OCI-LY1 (cell line): ENCODE measurements at regions not wholly inside any gene's neighbourhood (a gene's known extent, or its start where the extent isn't known, plus 50 kb on each side); places are given as distances from the start of the nearest gene placed in this dataset.

ENCODE experiments used
- H2AFZ ChIP-seq: fragments of 200-600 bp; sonication (generic), shearing (Covaris generic); 2 replicates; pipeline ENCODE4 v1.6.0; 2014; ENCODE audit warnings: antibody characterized with exemption, mild to moderate bottlenecking, low read length
- H3F3A ChIP-seq: fragments of 200-600 bp; sonication (generic), shearing (Covaris generic); 2 replicates; pipeline ENCODE4 v1.6.0; 2014; ENCODE audit warnings: mild to moderate bottlenecking, antibody characterized with exemption, low read length, moderate library complexity; ENCODE audit not compliant: insufficient read depth
- H3K27ac ChIP-seq: fragments of 200-600 bp; sonication (generic); 2 replicates; pipeline ENCODE4 v1.5.1; 2014; ENCODE audit warnings: low read length, mixed run types, mild to moderate bottlenecking, low read depth; ENCODE audit not compliant: poor library complexity, severe bottlenecking
- H3K27me3 ChIP-seq: fragments of 200-600 bp; sonication (generic); 2 replicates; pipeline ENCODE4 v1.6.0; 2014; ENCODE audit warnings: antibody characterized with exemption, mild to moderate bottlenecking, low read length, moderate library complexity; ENCODE audit not compliant: insufficient read depth
- H3K36me3 ChIP-seq: fragments of 200-600 bp; sonication (generic); 2 replicates; pipeline ENCODE4 v1.6.1; 2014; ENCODE audit warnings: mild to moderate bottlenecking, antibody characterized with exemption, low read length, moderate library complexity, mixed read lengths; ENCODE audit not compliant: insufficient read depth
- H3K4me1 ChIP-seq: fragments of 200-600 bp; sonication (generic); 2 replicates; pipeline ENCODE4 v1.5.1; 2014; ENCODE audit warnings: mild to moderate bottlenecking, low read length, moderate library complexity; ENCODE audit not compliant: insufficient read depth, severe bottlenecking
- H3K4me2 ChIP-seq: fragments of 200-600 bp; sonication (generic), shearing (Covaris generic); 2 replicates; pipeline ENCODE4 v1.6.1; 2014; ENCODE audit warnings: low read length
- H3K4me3 ChIP-seq: fragments of 200-600 bp; sonication (generic); 2 replicates; pipeline ENCODE4 v1.5.1; 2014; ENCODE audit warnings: low read length, low read depth, mild to moderate bottlenecking, mixed read lengths; ENCODE audit not compliant: poor library complexity, severe bottlenecking
- H3K79me2 ChIP-seq: fragments of 200-600 bp; shearing (Covaris generic); 2 replicates; pipeline ENCODE4 v1.6.1; 2016; ENCODE audit warnings: mixed run types, low read length, mixed read lengths; ENCODE audit not compliant: insufficient read depth
- H3K9ac ChIP-seq: fragments of 200-600 bp; sonication (generic), shearing (Covaris generic); 2 replicates; pipeline ENCODE4 v1.6.1; 2014; ENCODE audit warnings: mild to moderate bottlenecking, low read length, mixed read lengths
- H3K9me2 ChIP-seq: fragments of 200-600 bp; sonication (generic), shearing (Covaris generic); 2 replicates; pipeline ENCODE4 v1.6.1; 2014; ENCODE audit warnings: low read depth, mild to moderate bottlenecking, low read length, mixed read lengths
- H3K9me3 ChIP-seq: fragments of 200-600 bp; shearing (Covaris generic); 2 replicates; pipeline ENCODE4 v1.6.1; 2014; ENCODE audit warnings: low read length, mixed read lengths
- H4K20me1 ChIP-seq: fragments of 200-600 bp; sonication (generic), shearing (Covaris generic); 2 replicates; pipeline ENCODE4 v1.6.0; 2016; ENCODE audit warnings: mild to moderate bottlenecking, low read length; ENCODE audit not compliant: insufficient read depth
- EZH2 ChIP-seq: fragments of 200-600 bp; sonication (generic), shearing (Covaris generic); IDR thresholded peaks from 2 replicates; pipeline ENCODE4 v1.8.0; 2017; ENCODE audit warnings: borderline replicate concordance, mixed run types, mild to moderate bottlenecking, antibody characterized with exemption, low read length, moderate library complexity, mixed read lengths
- TF ChIP-seq, protein P1 (sequence below): fragments of 200-600 bp; sonication (generic), shearing (Covaris generic); IDR thresholded peaks from 2 replicates; pipeline ENCODE4 v1.5.1; 2017; ENCODE audit warnings: mild to moderate bottlenecking, antibody characterized with exemption, low read length, moderate library complexity, mixed read lengths

DNA sequence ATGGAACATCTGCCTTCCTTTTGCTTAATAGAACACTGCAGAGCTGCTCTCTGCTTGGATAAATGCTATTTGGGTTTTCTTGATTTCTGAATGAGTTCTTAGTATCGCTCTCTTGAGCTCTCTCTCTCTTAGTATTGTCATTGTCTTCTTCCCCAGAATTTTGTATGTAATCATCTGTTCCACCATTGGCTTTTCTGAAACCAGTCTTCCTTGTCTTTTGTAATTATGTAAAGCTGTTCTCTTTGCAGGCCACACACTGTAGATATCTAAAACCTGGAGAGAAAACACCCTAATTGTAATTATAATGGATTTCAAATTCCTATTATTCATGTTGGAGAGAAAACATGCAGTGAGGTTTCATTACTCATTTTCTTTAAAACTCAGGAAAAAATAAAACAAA is 333.1 kb upstream of the CHAC2 start:
- no peaks in the 10 kb centered on the region for H3K9me2 ChIP-seq
- H3K27me3 ChIP-seq, result no peaks in the 10 kb centered on the region
- no peak overlapping the region for H3K27ac ChIP-seq
- no peaks in the 10 kb centered on the region for H4K20me1 ChIP-seq
- TF ChIP-seq EZH2, result no peak
- TF ChIP-seq, protein P1, sequence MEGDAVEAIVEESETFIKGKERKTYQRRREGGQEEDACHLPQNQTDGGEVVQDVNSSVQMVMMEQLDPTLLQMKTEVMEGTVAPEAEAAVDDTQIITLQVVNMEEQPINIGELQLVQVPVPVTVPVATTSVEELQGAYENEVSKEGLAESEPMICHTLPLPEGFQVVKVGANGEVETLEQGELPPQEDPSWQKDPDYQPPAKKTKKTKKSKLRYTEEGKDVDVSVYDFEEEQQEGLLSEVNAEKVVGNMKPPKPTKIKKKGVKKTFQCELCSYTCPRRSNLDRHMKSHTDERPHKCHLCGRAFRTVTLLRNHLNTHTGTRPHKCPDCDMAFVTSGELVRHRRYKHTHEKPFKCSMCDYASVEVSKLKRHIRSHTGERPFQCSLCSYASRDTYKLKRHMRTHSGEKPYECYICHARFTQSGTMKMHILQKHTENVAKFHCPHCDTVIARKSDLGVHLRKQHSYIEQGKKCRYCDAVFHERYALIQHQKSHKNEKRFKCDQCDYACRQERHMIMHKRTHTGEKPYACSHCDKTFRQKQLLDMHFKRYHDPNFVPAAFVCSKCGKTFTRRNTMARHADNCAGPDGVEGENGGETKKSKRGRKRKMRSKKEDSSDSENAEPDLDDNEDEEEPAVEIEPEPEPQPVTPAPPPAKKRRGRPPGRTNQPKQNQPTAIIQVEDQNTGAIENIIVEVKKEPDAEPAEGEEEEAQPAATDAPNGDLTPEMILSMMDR, result no peak
- no peak overlapping the region for H3K4me3 ChIP-seq
- no peak overlapping the region for H3K4me2 ChIP-seq
- H3F3A ChIP-seq, result no peaks in the 10 kb centered on the region
- H3K9me3 ChIP-seq, result no peaks in the 10 kb centered on the region
- no peaks in the 10 kb centered on the region for H3K36me3 ChIP-seq
- no peaks in the 10 kb centered on the region for H3K79me2 ChIP-seq
- H3K4me1 ChIP-seq, result no peaks in the 10 kb centered on the region
- H2AFZ ChIP-seq, result no peak overlapping the region
- no peak overlapping the region for H3K9ac ChIP-seq

DNA sequence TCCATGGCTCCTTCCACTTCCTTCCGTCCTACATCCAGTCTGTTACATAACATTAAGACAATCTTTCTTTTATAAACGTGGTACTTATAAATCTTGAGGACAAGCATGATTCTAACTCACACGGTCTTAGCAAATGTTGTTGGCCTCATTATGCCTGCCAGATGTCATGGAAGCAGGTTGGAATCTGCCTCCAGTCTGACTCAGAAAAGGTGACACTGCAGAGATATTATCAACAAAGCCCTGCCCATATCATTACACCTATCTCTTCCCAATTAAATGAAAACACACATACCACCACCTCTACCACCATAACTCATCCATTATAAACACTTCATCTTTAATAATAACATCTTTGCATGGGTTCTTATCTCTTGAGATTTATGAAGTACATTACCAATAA is 334.7 kb upstream of the CHAC2 start:
- Histone ChIP-seq H3K9me3 (no peaks in the 10 kb centered on the region), H2AFZ (no peak overlapping the region), H3K4me1 (no peaks in the 10 kb centered on the region), H3K79me2 (no peaks in the 10 kb centered on the region), H4K20me1 (no peaks in the 10 kb centered on the region), H3F3A (no peaks in the 10 kb centered on the region), H3K27me3 (no peaks in the 10 kb centered on the region), H3K4me3 (no peak overlapping the region), H3K27ac (no peak overlapping the region), H3K4me2 (no peak overlapping the region), H3K9me2 (no peaks in the 10 kb centered on the region), H3K9ac (no peak overlapping the region), H3K36me3 (no peaks in the 10 kb centered on the region)
- TF ChIP-seq, protein P1, result no peak
- no peak for TF ChIP-seq EZH2

DNA sequence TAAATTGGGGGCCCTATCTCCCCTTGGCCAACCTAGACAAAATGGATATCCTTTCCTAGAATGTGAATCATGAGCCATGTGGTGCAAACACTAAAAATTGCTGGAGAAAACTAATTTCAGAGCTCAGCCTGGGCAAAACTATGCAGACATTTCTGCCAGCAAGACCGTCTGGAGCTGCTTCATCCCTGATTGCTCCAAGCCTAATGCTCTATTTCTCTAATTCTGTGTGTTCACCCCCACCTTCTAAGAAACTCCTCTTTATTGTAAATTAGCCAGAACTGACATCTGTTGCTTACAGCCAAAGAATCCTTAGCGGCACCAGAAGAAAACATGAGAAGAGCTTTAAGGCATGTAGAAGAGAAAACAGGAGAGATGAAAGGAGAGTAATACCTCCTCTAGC is 337.7 kb upstream of the CHAC2 start:
- Histone ChIP-seq H3K9me2 (no peaks in the 10 kb centered on the region), H3K36me3 (no peaks in the 10 kb centered on the region), H3K9ac (no peak overlapping the region), H3K27me3 (no peaks in the 10 kb centered on the region), H3K4me2 (no peak overlapping the region), H3F3A (no peaks in the 10 kb centered on the region), H3K9me3 (no peaks in the 10 kb centered on the region), H3K79me2 (no peaks in the 10 kb centered on the region), H3K27ac (no peak overlapping the region), H3K4me1 (no peaks in the 10 kb centered on the region), H4K20me1 (no peaks in the 10 kb centered on the region), H3K4me3 (no peak overlapping the region), H2AFZ (no peak overlapping the region)
- TF ChIP-seq, protein P1, result no peak
- no peak for TF ChIP-seq EZH2
